Amniotic stem cell (primary cell): ENCODE measurements at regions not wholly inside any gene's neighbourhood (a gene's known extent, or its start where the extent isn't known, plus 50 kb on each side); places are given as distances from the start of the nearest gene placed in this dataset.

Experiments
- DNase-seq: peaks from one replicate; lab custom pipeline; 2025; lab: John Stamatoyannopoulos, UW

GRCh38 chr7:24521917-24522623 lies 51.2 kb upstream of the PALS2 start:
- DNase-seq: no peak
